ENCODE measurements at regions not wholly inside any gene's neighbourhood (a gene's known extent, or its start where the extent isn't known, plus 50 kb on each side); places are given as distances from the start of the nearest gene placed in this dataset.

GRCh38 chr11:80553565-80553964 lies 1112.7 kb upstream of the TENM4 start:
- DNase-seq (no peak), ATAC-seq (no peak)
- Histone ChIP-seq H3K4me1 (no peaks in the 10 kb centered on the region), H3K36me3 (no peaks in the 10 kb centered on the region), H3K9me3 (no peaks in the 10 kb centered on the region), H3K27me3 (no peaks in the 10 kb centered on the region), H3K27ac (no peak overlapping the region), H3K4me3 (no peak overlapping the region)
- intact Hi-C loops (cut with DNase I; ENCODE audit: low total_unique reads) = no loop called here
- TF ChIP-seq CTCF (IDR thresholded peaks at IDR 0.05 in 4 of 5, conservative IDR thresholded peaks at IDR 0.05 in 1 of 5) = no peak
- TF ChIP-seq POLR2A (IDR thresholded peaks at IDR 0.05) = no peak
- in situ Hi-C loops (cut with MboI; ENCODE audit: low sequenced_read_pairs in 4 of 4) = no loop called here

- intact Hi-C loops (cut with DNase I; ENCODE audit: low total_unique reads) (no loop called here), in situ Hi-C loops (cut with MboI; ENCODE audit: low sequenced_read_pairs in 4 of 4) (no loop called here)
- no peak overlapping the region for H3K27ac ChIP-seq
- no peaks in the 10 kb centered on the region for H3K27me3 ChIP-seq
- H3K36me3 ChIP-seq = no peaks in the 10 kb centered on the region
- no peak for TF ChIP-seq CTCF (IDR thresholded peaks at IDR 0.05 in 4 of 5, conservative IDR thresholded peaks at IDR 0.05 in 1 of 5)
- no peak for TF ChIP-seq POLR2A (IDR thresholded peaks at IDR 0.05)
- DNase-seq (no peak), ATAC-seq (no peak)
- H3K4me3 ChIP-seq = no peak overlapping the region
- no peaks in the 10 kb centered on the region for H3K4me1 ChIP-seq
- H3K9me3 ChIP-seq = no peaks in the 10 kb centered on the region
Measured at GRCh38 chr11:80542704-80543103, 1101.9 kb upstream of the TENM4 start.

DNA sequence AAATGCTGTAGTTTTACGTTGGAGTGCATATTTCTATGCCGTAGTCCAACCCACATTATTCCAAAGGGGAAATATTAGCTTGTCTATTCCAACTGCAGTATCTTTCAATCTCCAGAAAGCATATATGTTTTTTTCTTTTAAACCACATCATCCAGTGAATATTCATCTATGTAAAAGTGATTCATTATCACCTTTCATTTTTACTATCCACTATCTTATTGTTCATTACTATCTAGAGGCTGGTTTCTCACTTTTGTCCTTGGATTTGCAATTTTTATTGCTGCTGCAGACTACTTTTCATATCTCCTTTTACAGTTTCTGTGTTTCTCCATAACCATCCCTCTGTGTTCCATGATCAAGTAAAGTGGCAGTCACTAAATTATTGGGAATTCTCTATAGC lies 1097.2 kb upstream of the TENM4 start:
- DNase-seq = no peak
- no peaks in the 10 kb centered on the region for H3K9me3 ChIP-seq
- intact Hi-C loops (cut with DNase I; ENCODE audit: low total_unique reads) (no loop called here), in situ Hi-C loops (cut with MboI; ENCODE audit: low sequenced_read_pairs in 4 of 4) (no loop called here)
- ATAC-seq = no peak
- H3K36me3 ChIP-seq = no peaks in the 10 kb centered on the region
- no peak for TF ChIP-seq POLR2A (IDR thresholded peaks at IDR 0.05)
- TF ChIP-seq CTCF (IDR thresholded peaks at IDR 0.05 in 4 of 5, conservative IDR thresholded peaks at IDR 0.05 in 1 of 5) = no peak
- no peak overlapping the region for H3K27ac ChIP-seq
- H3K27me3 ChIP-seq = no peaks in the 10 kb centered on the region
- no peak overlapping the region for H3K4me3 ChIP-seq
- H3K4me1 ChIP-seq = no peaks in the 10 kb centered on the region

DNA sequence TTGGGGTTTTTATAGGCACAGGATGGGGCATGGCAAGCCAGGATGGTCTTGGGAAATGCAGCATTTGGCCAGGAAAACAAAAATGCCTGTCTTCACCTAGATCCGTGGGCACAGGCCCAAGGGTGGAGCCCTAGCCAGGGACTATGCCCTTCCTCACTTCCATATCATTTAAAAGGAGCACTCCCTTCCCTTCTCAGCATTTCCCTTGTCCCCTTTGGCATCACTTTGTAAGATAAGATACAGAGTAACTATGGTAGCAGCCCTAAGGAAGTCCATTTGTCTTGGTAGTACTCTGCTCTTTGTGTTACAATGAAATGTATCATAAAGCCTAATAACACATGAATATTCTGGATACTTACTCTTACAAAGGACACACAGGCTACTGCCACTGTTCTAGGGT lies 1092.6 kb upstream of the TENM4 start:
- no peaks in the 10 kb centered on the region for H3K27me3 ChIP-seq
- no peaks in the 10 kb centered on the region for H3K36me3 ChIP-seq
- no peak overlapping the region for H3K27ac ChIP-seq
- no peak overlapping the region for H3K4me3 ChIP-seq
- H3K9me3 ChIP-seq = no peaks in the 10 kb centered on the region
- H3K4me1 ChIP-seq = no peaks in the 10 kb centered on the region
- DNase-seq (no peak), ATAC-seq (no peak)
- in situ Hi-C loops (cut with MboI; ENCODE audit: low sequenced_read_pairs in 4 of 4) (no loop called here), intact Hi-C loops (cut with DNase I; ENCODE audit: low total_unique reads) (no loop called here)
- TF ChIP-seq POLR2A (IDR thresholded peaks at IDR 0.05) (no peak), CTCF (IDR thresholded peaks at IDR 0.05 in 4 of 5, conservative IDR thresholded peaks at IDR 0.05 in 1 of 5) (no peak)

GRCh38 chr11:80532633-80533232 lies 1091.9 kb upstream of the TENM4 start:
- intact Hi-C loops (cut with DNase I; ENCODE audit: low total_unique reads) = no loop called here
- Histone ChIP-seq H3K4me1 (no peaks in the 10 kb centered on the region), H3K9me3 (no peaks in the 10 kb centered on the region), H3K27me3 (no peaks in the 10 kb centered on the region), H3K4me3 (no peak overlapping the region), H3K36me3 (no peaks in the 10 kb centered on the region), H3K27ac (no peak overlapping the region)
- no peak for ATAC-seq
- no peak for DNase-seq
- TF ChIP-seq CTCF (IDR thresholded peaks at IDR 0.05 in 4 of 5, conservative IDR thresholded peaks at IDR 0.05 in 1 of 5) (no peak), POLR2A (IDR thresholded peaks at IDR 0.05) (no peak)
- in situ Hi-C loops (cut with MboI; ENCODE audit: low sequenced_read_pairs in 4 of 4) = no loop called here

Measured in gastrocnemius medialis (tissue), 4 donors.